GM12878 (cell line): ENCODE measurements at regions not wholly inside any gene's neighbourhood (a gene's known extent, or its start where the extent isn't known, plus 50 kb on each side); places are given as distances from the start of the nearest gene placed in this dataset.

ENCODE experiments used
- ATAC-seq: fragments of 200-7000 bp; cut with Tn5 transposase; 3 replicates; pipeline ENCODE4 v1.9.1; 2020; ENCODE audit warnings: mild to moderate bottlenecking, moderate library complexity
- BruUV-seq: library from RNA; stranded (reverse); fragments of 400-500 nt; replicated peaks from 2 replicates; lab custom pipeline; 2021; lab: Mats Ljungman, UMichigan
- CTCF ChIA-PET: fragments of 300-600 bp; sonication (Branson Sonifier 250); formaldehyde crosslinking; extraction: SDS; loops from one replicate; lab custom pipeline; 2021; ENCODE audit warnings: inconsistent platforms; lab: Yijun Ruan, JAX
- POLR2A ChIA-PET: fragments of 350-600 bp; formaldehyde crosslinking; extraction: SDS; loops from one replicate; lab custom pipeline; 2021; ENCODE audit warnings: inconsistent platforms; lab: Charles Lee
- RAD21 ChIA-PET: fragments of 300-600 bp; sonication (Branson Sonifier 250); formaldehyde crosslinking; loops from one replicate; lab custom pipeline; 2023; ENCODE audit warnings: antibody characterized with exemption; ENCODE audit not compliant: unreplicated experiment; lab: Charles Lee
- SMC1A ChIA-PET: fragments of 300-600 bp; sonication (Branson Sonifier 250); formaldehyde crosslinking; loops from one replicate; lab custom pipeline; 2023; ENCODE audit not compliant: unreplicated experiment, uncharacterized antibody; lab: Charles Lee
- DNase-seq: peaks from one replicate; pipeline ENCODE4 v3.0.0-alpha.2; 2011; ENCODE audit warnings: low read depth, low spot score
- FAIRE-seq: peaks from 3 replicates; lab custom pipeline; 2011; peaks lifted over from hg19 to GRCh38; lab: Jason Lieb, UNC
- H2AFZ ChIP-seq: 2 replicates; pipeline ENCODE4 v1.6.0; 2011; ENCODE audit warnings: low read depth, low read length, control low read depth; ENCODE audit not compliant: control insufficient read depth
- H3K27ac ChIP-seq: 2 replicates; pipeline ENCODE4 v1.5.1; 2011; ENCODE audit warnings: control low read depth; ENCODE audit not compliant: control insufficient read depth, insufficient read depth
- H3K27me3 ChIP-seq, 2 experiments: replicated peaks in 1 of 2; 2 replicates each; pipeline versions ENCODE4 v1.6.0 to v1.6.1; 2011; ENCODE audit warnings: low read length in 1 of 2; ENCODE audit not compliant: control insufficient read depth in 2 of 2, insufficient read depth in 2 of 2
- H3K36me3 ChIP-seq, 2 experiments: 2 replicates each; pipeline ENCODE4 v1.5.1; 2011; ENCODE audit warnings: low read length in 1 of 2; ENCODE audit not compliant: control insufficient read depth in 2 of 2, insufficient read depth in 2 of 2
- H3K4me1 ChIP-seq: 2 replicates; pipeline ENCODE4 v1.6.1; 2011; ENCODE audit warnings: mild to moderate bottlenecking, low read length, moderate library complexity, mixed read lengths; ENCODE audit not compliant: control insufficient read depth, insufficient read depth
- H3K4me2 ChIP-seq: 2 replicates; pipeline ENCODE4 v1.6.0; 2011; ENCODE audit warnings: control low read depth; ENCODE audit not compliant: control insufficient read depth, insufficient read depth
- H3K4me3 ChIP-seq: fragments of 200-600 bp; sonication (generic); 2 replicates; pipeline ENCODE4 v1.5.1; 2016
- H3K79me2 ChIP-seq: 2 replicates; pipeline ENCODE4 v1.6.0; 2011; ENCODE audit warnings: low read length; ENCODE audit not compliant: control insufficient read depth, insufficient read depth
- H3K9ac ChIP-seq: 2 replicates; pipeline ENCODE4 v1.8.0; 2011; ENCODE audit warnings: low read length, control low read depth, mixed read lengths; ENCODE audit not compliant: control insufficient read depth, insufficient read depth
- H3K9me3 ChIP-seq: replicated peaks from 3 replicates; pipeline ENCODE4 v1.5.1; 2011; ENCODE audit warnings: mild to moderate bottlenecking, low read length; ENCODE audit not compliant: control insufficient read depth, insufficient read depth
- H4K20me1 ChIP-seq: 2 replicates; pipeline ENCODE4 v1.6.0; 2011; ENCODE audit not compliant: control insufficient read depth, insufficient read depth
- BACH1 ChIP-seq: fragments of 450-650 bp; IDR thresholded peaks from 2 replicates; pipeline ENCODE4 v1.6.1; 2017; ENCODE audit warnings: mild to moderate bottlenecking, borderline replicate concordance
- CTCF ChIP-seq, 3 experiments: IDR thresholded peaks in 2 of 3; conservative IDR thresholded peaks in 1 of 3; 2 replicates each; pipeline ENCODE4 v1.5.1; 2011; ENCODE audit warnings: low read depth in 3 of 3, low read length in 3 of 3, mild to moderate bottlenecking in 3 of 3, control low read depth in 2 of 3, moderate library complexity in 2 of 3, inconsistent platforms in 1 of 3, mixed read lengths in 1 of 3; ENCODE audit not compliant: control insufficient read depth in 2 of 3, insufficient read depth in 1 of 3; ENCODE audit errors: extremely low read depth in 1 of 3
- FOXK2 ChIP-seq: fragments of 450-650 bp; IDR thresholded peaks from 2 replicates; pipeline ENCODE4 v1.6.1; 2017; ENCODE audit warnings: mild to moderate bottlenecking, moderate library complexity
- KAT2A ChIP-seq: conservative IDR thresholded peaks from 2 replicates; pipeline ENCODE4 v1.6.1; 2011; ENCODE audit warnings: low read depth, low read length; ENCODE audit not compliant: control insufficient read depth
- NBN ChIP-seq: fragments of 450-650 bp; IDR thresholded peaks from 2 replicates; pipeline ENCODE4 v1.6.1; 2016
- TCF3 ChIP-seq: IDR thresholded peaks from 2 replicates; pipeline ENCODE4 v1.6.1; 2012; ENCODE audit warnings: low read depth, mild to moderate bottlenecking, low read length, borderline replicate concordance; ENCODE audit not compliant: insufficient read depth
- ZNF687 ChIP-seq: fragments of 450-650 bp; IDR thresholded peaks from 2 replicates; pipeline ENCODE4 v1.6.1; 2017; ENCODE audit warnings: mild to moderate bottlenecking, moderate library complexity
- WGBS: methylation state at CpG from one replicate; pipeline ENCODE4 v1.1.6; 2016; ENCODE audit warnings: low lambda C conversion rate; ENCODE audit not compliant: insufficient replicate concordance, insufficient coverage; ENCODE audit errors: missing lambda C conversion rate; 5-methylcytosine and 5-hydroxymethylcytosine counted together
- in situ Hi-C: fragments of 300-500 bp; cut with MboI; formaldehyde crosslinking; loops from 9 replicates; pipeline ENCODE4 v1.14.3; 2018; ENCODE audit warnings: mixed read lengths
- intact Hi-C: fragments of 100-400 bp; cut with micrococcal nuclease; formaldehyde crosslinking; loops from one replicate; pipeline ENCODE4 v1.14.2; 2022; ENCODE audit not compliant: unreplicated experiment

GRCh38 chr2:16506366-16506765, 159.3 kb downstream of the CYRIA start:
- DNase-seq (no peak), ATAC-seq (no peak), FAIRE-seq (no peak)
- peaks cover 4 to 11% of the 10 kb centered on the region in 2 experiments; a peak in 3 of 4 replicates for H3K27me3 ChIP-seq
- in situ Hi-C loops = no loop called here
- no peak overlapping the region for H2AFZ ChIP-seq
- no peak overlapping the region for H3K27ac ChIP-seq
- CTCF ChIA-PET = no interaction called here
- no peak for TF ChIP-seq NBN
- TF ChIP-seq ZNF687 = no peak
- TF ChIP-seq TCF3 = no peak
- TF ChIP-seq FOXK2 = no peak
- no peak for TF ChIP-seq KAT2A
- TF ChIP-seq BACH1 = no peak
- no peak for TF ChIP-seq CTCF (IDR thresholded peaks at IDR 0.05 in 2 of 3, conservative IDR thresholded peaks at IDR 0.05 in 1 of 3; ENCODE audit: control insufficient read depth in 2 of 3, extremely low read depth in 1 of 3, insufficient read depth in 1 of 3, low read depth in 3 of 3, low read length in 3 of 3)
- TF ChIP-seq, all 136 proteins: peak for 0
- RAD21 ChIA-PET = no interaction called here
- Histone ChIP-seq H3K4me1 (no peaks in the 10 kb centered on the region), H3K9ac (no peak overlapping the region), H3K9me3 (no peaks in the 10 kb centered on the region), H3K4me3 (no peak overlapping the region), H3K4me2 (no peak overlapping the region), H4K20me1 (no peaks in the 10 kb centered on the region), H3K79me2 (no peaks in the 10 kb centered on the region), H3K36me3 (no peaks in the 10 kb centered on the region)
- POLR2A ChIA-PET = no interaction called here
- intact Hi-C loops = loop anchor here (5.0 kb wide), 1 partner anchor 869 kb away; no protein-coding TSS in a partner anchor
- 0% methylated on average over 2 of the region's 2 CpGs for WGBS
- SMC1A ChIA-PET = no interaction called here
- BruUV-seq = no TSS peak
